Stimulated activated CD8-positive, alpha-beta memory T cell treated with anti-CD3 and anti-CD28 coated beads, Interleukin-2, amount 100 ng/mL, for 48 hours (primary cell): ENCODE measurements at regions not wholly inside any gene's neighbourhood (a gene's known extent, or its start where the extent isn't known, plus 50 kb on each side); places are given as distances from the start of the nearest gene placed in this dataset.
"Not testable (repeated sequence)": the region's sequence is repeated elsewhere in the genome, so short reads cannot be mapped to it uniquely, and the experiment has no call there.

ENCODE experiments used
- DNase-seq, 2 donors: peaks; one replicate each; pipeline ENCODE4 v3.0.0-alpha.2; 2020; ENCODE audit warnings: low read depth in 2 of 2

DNA sequence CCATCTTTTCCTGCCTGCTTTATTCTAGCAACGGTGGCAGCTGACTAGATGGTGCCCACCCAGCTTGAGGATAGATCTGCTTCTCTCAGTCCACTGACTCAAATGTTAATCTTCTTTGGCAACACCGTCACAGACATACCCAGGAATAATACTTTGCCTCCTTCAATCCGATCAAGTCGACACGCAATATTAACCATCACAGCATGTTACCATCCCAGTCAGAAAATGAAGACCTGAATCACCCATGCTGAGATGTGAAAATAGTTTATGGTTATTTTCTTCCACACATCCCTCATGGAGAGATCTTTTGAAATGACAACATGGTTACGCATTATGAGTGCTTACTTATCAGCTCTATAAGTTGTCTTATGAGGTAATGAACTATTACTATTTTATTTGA lies 392.8 kb downstream of the SEC23A start:
- DNase-seq = no peak

DNA sequence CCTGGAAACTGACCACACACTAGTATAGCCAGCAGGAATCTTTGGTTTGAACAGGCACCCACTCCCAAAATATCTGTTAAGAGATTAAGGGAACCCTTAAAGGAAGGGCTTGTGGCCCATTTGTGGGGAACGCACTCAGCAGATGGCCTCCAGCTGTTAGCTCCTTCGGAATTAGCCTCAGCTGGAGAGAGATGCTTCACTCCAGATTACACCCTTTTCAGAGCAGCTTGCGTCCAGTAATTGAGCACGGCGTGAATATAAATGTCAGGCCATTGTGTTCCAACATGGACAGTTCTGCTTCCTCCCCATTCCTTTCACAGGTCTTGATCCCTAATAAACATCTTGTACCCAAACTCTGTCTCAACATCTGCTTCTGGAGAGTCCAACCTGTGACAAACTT lies 397.8 kb downstream of the SEC23A start:
- DNase-seq = no peak

GRCh38 chr14:38704220-38704619 lies 398.8 kb downstream of the SEC23A start:
- no peak for DNase-seq

DNA sequence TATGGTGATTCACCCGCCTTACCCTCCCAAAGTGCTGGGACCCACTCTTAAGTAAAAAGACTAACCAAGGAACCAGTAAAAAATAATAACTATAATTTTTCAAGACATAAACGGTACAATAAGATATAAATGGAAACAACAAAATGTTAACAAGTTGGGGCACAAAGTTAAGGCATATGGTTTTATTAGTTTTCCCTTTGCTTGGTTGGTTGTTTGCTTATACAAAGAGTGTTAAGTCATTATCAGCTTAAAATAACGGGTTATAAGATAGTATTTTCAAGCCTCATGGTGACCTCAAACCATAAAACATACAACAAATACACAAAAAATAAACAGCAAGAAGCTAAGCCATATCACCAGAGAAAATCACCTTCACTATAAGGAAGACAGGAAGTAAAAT lies 406.1 kb downstream of the SEC23A start:
- no peak for DNase-seq

DNA sequence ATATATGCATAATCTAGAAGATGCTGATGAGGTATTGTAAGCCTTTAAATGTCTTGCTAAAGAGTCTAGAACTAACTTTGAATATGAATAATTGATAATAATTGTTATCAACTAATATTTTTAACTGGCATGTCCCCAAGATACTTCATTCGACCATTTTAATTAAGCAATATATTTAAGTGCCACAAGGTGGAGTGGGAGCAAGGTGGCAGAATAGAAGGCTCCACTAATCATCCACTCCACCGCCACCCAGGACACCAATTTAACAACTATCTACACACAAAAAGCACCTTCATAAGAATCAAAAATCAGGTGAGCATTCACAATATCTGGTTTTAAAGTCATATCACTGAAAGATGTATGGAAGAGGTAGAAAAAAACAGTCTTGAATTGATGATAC lies 409.6 kb downstream of the SEC23A start:
- no peak for DNase-seq

GRCh38 chr14:38669027-38669426 lies 413.1 kb upstream of the CLEC14A start:
- no peak for DNase-seq

GRCh38 chr14:38663382-38663781 lies 407.5 kb upstream of the CLEC14A start:
- DNase-seq = no peak

DNA sequence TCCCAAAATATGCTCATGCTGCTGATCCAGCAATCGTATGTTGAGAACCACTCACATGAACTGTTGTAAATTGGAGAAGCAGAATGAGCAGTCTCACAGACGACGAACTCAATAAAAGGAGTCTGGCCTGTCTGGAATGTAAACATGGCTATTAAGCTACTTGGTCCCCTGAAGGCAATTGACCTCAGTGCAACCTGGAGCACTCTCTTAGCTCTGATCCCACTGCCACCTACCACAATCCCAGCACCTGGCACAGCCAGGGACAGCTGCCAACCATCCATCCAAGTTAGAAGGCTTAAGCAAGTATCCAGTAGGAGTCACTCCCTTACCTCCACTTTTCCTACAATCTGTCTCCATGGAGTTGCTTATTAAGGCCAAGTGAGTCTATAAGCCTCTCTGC lies 406.9 kb upstream of the CLEC14A start:
- no peak for DNase-seq

GRCh38 chr14:38646391-38646790 lies 390.5 kb upstream of the CLEC14A start:
- no peak for DNase-seq

DNA sequence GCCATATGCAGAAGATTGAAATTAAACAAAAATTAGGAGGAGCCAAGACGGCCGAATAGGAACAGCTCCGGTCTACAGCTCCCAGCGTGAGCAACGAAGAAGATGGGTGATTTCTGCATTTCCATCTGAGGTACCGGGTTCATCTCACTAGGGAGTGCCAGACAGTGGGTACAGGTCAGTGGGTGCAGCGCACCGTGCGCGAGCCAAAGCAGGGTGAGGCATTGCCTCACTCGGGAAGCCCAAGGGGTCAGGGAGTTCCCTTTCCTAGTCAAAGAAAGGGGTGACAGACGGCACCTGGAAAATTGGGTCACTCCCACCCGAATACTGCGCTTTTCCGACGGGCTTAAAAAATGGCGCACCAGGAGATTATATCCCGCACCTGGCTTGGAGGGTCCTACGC lies 379.0 kb upstream of the CLEC14A start:
- DNase-seq = not testable (repeated sequence)

DNA sequence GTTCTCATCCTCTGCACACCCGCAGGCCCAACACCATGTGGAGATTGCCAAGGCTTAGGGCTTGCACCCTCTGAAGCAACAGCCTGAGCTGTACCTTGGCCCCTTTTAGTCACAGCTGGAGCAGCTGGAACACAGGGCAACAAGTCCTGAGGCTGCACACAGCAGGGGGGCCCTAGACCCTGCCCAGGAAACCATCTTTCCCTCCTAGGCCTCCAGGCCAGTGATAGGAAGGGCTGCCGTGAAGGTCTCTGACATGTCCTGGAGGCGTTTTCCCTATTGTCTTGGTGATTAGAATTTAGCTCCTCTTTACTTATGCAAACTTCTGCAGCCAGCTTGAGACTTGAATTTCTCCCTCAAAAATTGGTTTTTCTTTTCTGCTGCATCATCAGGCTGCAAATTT lies 373.5 kb upstream of the CLEC14A start:
- DNase-seq = no peak

DNA sequence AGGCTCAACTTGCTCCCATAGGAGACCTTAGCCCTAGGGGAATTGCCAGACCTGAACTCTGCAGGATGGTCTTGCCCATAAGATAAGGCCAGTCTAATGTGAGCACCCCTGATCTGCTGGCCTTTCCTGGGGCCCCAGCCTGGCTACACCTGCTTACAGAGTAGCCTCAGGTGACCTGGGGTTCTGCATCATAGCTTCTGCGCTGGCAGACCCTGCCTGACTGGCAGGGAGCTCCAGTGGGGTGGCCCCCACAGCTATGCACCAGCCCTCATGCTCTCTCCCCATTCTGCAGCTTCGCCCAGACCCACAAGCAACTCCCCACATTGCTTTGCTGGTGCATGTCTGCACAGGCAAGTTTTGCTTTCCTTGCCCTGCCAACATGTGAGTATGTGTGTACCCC lies 371.3 kb upstream of the CLEC14A start:
- DNase-seq = no peak

- DNase-seq = no peak
These were observed 367.8 kb upstream of the CLEC14A start for GRCh38 chr14:38623661-38624060.

- no peak for DNase-seq
These were observed 362.6 kb upstream of the CLEC14A start for GRCh38 chr14:38618514-38618913.

GRCh38 chr14:38616959-38617358 lies 361.1 kb upstream of the CLEC14A start:
- DNase-seq = no peak

GRCh38 chr14:38611928-38612327 lies 356.0 kb upstream of the CLEC14A start:
- DNase-seq = no peak

DNA sequence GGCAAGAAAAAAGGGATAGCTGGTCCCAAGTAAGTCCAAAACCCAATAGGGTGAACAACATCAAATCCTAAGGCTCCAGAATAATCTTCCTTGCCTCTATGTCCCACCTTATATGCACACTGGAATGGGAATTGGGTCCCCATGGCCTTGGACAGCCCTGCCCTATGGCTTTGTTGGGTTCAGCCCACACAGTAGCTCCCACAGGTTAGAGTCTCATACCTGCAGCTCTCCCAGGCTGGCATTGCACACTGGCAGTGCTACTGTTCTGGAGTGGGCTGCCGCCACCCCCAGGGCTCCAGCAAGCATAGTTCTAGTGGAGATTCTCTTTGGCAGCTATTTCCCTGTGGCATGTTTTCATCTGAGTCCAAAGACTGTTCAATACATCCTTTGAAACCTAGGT lies 352.4 kb upstream of the CLEC14A start:
- no peak for DNase-seq

DNA sequence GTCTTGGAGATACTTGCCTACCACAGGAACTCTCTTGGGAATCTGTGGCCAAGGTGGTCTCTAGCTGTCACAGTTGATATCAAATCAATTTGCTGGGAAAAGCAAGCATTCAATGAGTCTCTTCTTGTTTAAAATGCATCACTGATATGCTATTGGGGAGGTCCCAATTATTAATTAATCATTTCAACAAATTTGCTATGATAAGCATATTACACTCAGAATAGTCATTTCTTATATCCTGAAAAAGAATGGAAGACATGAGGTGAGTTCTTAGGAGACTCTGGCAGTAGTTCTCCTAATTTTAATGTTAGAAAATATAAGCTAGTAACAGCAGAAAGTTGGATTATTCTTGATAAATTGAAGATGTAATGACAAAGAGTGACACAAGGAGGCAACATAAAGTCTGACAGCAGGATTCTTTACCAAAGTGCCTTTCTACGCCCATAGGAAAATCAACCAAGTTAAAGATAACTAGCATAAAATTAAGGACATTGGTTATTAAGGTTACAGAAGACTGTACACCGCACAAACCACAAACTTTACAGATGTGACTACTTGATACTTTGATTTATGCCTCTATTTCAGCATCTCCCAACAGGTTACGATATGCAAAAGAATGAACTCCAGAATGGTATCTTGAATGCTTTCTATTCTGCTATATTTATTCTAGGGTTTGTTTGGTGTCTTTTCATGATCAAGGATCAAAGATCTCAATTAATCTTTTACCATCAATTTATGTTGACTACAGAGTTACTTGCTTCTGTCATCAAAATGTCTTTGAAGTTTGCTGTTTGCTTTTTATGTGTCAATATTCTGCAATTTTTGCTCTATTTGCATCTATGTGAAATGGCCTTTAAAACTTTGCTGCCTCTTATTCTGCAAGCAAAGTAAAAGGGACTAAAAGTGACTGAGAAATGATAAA lies 349.6 kb upstream of the CLEC14A start:
- no peak for DNase-seq

DNA sequence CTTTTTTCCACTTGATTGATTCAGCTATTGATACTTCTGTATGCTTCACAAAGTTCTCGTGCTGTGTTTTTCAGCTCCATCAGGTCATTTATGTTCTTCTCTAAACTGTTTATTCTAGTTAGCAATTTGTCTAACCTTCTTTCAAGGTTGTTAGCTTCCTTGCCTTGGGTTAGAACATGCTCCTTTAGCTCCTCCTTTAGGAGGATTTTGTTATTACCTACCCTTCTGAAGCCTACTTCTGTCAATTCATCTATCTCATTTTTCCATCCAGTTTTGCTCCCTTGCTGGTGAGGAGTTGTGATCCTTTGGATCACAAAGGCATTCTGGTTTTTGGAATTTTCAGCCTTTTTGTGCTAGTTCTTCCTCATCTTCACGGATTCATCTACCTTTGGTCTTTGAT lies 344.7 kb upstream of the CLEC14A start:
- not testable (repeated sequence) for DNase-seq

DNA sequence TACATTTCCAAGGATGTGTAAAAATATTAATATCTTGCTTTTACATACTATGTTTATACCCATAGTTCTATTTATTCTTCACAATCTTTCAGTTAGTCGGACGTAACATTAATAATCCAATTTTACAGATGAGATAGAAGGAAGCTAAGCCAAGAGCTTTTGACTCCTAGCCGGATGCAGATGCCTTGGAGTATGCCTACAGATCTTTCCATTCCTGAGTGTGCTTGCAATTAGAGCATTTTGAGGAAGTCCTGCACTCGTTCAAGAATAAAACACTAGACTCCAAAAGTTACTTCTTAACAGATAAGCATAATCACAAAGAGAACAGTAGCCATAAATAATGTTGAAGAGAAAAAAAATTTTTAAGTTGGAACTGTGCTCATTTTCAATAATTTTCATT lies 337.6 kb upstream of the CLEC14A start:
- DNase-seq = no peak

DNA sequence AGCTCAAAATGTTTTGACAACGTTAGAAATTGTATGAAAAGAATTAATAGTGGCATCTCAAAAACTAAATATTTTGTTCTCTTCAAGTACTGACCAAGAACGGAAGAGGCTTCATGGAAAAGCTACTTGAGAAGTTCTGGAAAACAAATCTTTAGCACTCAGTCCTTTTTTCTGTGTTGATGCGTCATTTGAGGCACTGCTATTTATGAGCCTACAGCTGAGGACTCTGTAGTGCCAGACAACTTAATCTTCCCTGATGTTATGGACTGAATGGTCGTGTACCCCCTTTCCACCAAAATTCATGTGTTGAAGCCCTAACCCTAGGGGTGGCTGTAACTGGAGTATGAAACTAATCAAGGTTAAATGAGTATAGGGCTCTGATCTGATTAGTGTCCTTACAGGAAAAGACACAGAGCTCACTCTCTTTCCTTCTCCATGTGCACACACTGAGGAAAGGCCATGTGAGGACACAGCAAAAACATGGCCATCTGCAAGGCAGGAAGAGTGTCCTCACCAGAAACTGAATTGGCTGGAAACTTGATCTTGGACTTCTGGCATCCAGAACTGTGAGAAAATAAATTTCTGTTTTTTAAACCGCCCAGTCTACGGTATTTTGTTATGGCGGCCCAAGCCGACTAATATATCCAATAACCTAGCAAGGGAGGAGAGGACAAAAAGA lies 337.0 kb upstream of the CLEC14A start:
- DNase-seq = no peak

DNA sequence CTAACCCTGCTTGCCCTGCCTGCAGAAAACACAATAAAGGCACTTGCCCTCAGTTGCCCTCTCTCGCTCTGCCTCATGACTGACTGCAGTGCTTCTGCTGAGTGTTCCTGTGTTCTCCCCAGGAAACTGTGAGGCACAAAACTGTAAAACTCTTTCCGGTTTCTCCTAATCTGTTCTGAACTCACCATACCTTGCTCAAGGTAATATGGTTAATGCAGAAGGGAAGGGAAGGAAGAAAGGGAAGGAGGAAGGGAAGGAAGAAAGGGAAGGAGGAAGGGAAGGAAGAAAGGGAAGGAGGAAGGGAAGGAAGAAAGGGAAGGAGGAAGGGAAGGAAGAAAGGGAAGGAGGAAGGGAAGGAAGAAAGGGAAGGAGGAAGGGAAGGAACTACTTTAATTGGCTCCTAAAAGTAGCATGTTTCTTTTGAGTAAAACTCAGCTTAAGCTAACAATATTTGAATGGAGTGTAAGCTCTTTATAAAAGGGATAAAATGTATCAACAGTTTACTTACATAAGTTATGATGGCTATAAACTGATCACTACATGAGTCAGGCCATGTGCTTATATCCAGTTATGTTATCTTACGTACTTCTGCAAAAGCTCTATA lies 334.0 kb upstream of the CLEC14A start:
- DNase-seq = no peak

GRCh38 chr14:38583471-38583870 lies 327.6 kb upstream of the CLEC14A start:
- DNase-seq = no peak
